Liver (tissue), 8 donors: ENCODE measurements at regions not wholly inside any gene's neighbourhood (a gene's known extent, or its start where the extent isn't known, plus 50 kb on each side); places are given as distances from the start of the nearest gene placed in this dataset.

Experiments
- DNase-seq: peaks from one replicate; pipeline ENCODE4 v3.0.0-alpha.2; 2017; ENCODE audit warnings: low spot score
- H3K27ac ChIP-seq, 2 donors: one replicate each; pipeline ENCODE4 v1.7.0; 2013; ENCODE audit warnings: inconsistent platforms in 2 of 2, low read length in 2 of 2, control low read depth in 1 of 2, low read depth in 1 of 2, mild to moderate bottlenecking in 1 of 2
- H3K27me3 ChIP-seq, 4 donors: one replicate each; pipeline versions ENCODE4 v1.6.1 to v1.7.0; 2013; ENCODE audit warnings: low read length in 3 of 4, inconsistent platforms in 1 of 4, mild to moderate bottlenecking in 1 of 4, moderate library complexity in 1 of 4; ENCODE audit not compliant: control insufficient read depth in 4 of 4, insufficient read depth in 4 of 4
- H3K36me3 ChIP-seq, 4 donors: one replicate each; pipeline versions ENCODE4 v1.6.1 to v1.7.0; 2013; ENCODE audit warnings: low read length in 3 of 4, mild to moderate bottlenecking in 3 of 4, low read depth in 1 of 4, moderate library complexity in 1 of 4; ENCODE audit not compliant: control insufficient read depth in 4 of 4, insufficient read depth in 3 of 4
- H3K4me1 ChIP-seq, 4 donors: one replicate each; pipeline versions ENCODE4 v1.6.1 to v1.7.0; 2013; ENCODE audit warnings: low read length in 3 of 4, mild to moderate bottlenecking in 3 of 4, moderate library complexity in 1 of 4; ENCODE audit not compliant: control insufficient read depth in 4 of 4, insufficient read depth in 4 of 4
- H3K4me3 ChIP-seq, 3 donors: one replicate each; pipeline versions ENCODE4 v1.6.1 to v1.7.0; 2013; ENCODE audit warnings: low read length in 3 of 3, control low read depth in 1 of 3, low read depth in 1 of 3, mild to moderate bottlenecking in 1 of 3
- H3K9ac ChIP-seq, 2 donors: one replicate each; pipeline ENCODE4 v1.7.0; 2013; ENCODE audit warnings: low read length in 2 of 2, mild to moderate bottlenecking in 2 of 2, moderate library complexity in 2 of 2, control low read depth in 1 of 2, low read depth in 1 of 2
- H3K9me3 ChIP-seq, 4 donors: one replicate each; pipeline versions ENCODE4 v1.6.1 to v1.7.0; 2013; ENCODE audit warnings: low read length in 3 of 4; ENCODE audit not compliant: control insufficient read depth in 4 of 4
- EGR1 ChIP-seq, 2 donors: IDR thresholded peaks; 2 replicates each; pipeline ENCODE4 v1.6.1; 2016 to 2018; ENCODE audit warnings: antibody characterized with exemption in 2 of 2, low read depth in 2 of 2
- FOXA1 ChIP-seq: IDR thresholded peaks from 2 replicates; pipeline ENCODE4 v1.6.1; 2016; ENCODE audit warnings: antibody characterized with exemption
- FOXA2 ChIP-seq: IDR thresholded peaks from 2 replicates; pipeline ENCODE4 v1.6.1; 2016; ENCODE audit warnings: antibody characterized with exemption
- GABPA ChIP-seq, 2 donors: IDR thresholded peaks in 1 of 2; conservative IDR thresholded peaks in 1 of 2; 2 replicates each; pipeline ENCODE4 v1.6.1; 2016; ENCODE audit warnings: antibody characterized with exemption in 2 of 2, mild to moderate bottlenecking in 1 of 2, moderate library complexity in 1 of 2
- HNF4G ChIP-seq: IDR thresholded peaks from 2 replicates; pipeline ENCODE4 v1.6.1; 2016; ENCODE audit warnings: antibody characterized with exemption
- JUND ChIP-seq, 2 donors: IDR thresholded peaks; 2 replicates each; pipeline ENCODE4 v1.6.1; 2016; ENCODE audit warnings: antibody characterized with exemption in 2 of 2
- NR2F2 ChIP-seq: IDR thresholded peaks from 2 replicates; pipeline ENCODE4 v1.6.1; 2016; ENCODE audit warnings: antibody characterized with exemption
- RAD21 ChIP-seq, 2 donors: IDR thresholded peaks; 2 replicates each; pipeline ENCODE4 v1.6.1; 2016; ENCODE audit warnings: antibody characterized with exemption in 2 of 2, mild to moderate bottlenecking in 2 of 2
- RXRA ChIP-seq, 2 donors: IDR thresholded peaks; 2 replicates each; pipeline ENCODE4 v1.6.1; 2017 to 2018; ENCODE audit warnings: antibody characterized with exemption in 2 of 2, mild to moderate bottlenecking in 1 of 2
- SP1 ChIP-seq: IDR thresholded peaks from 2 replicates; pipeline ENCODE4 v1.6.1; 2018; ENCODE audit warnings: antibody characterized with exemption, mild to moderate bottlenecking
- TAF1 ChIP-seq: conservative IDR thresholded peaks from 2 replicates; pipeline ENCODE4 v1.6.1; 2016; ENCODE audit warnings: antibody characterized with exemption, mild to moderate bottlenecking
- YY1 ChIP-seq: IDR thresholded peaks from 2 replicates; pipeline ENCODE4 v1.6.1; 2016; ENCODE audit warnings: antibody characterized with exemption, mild to moderate bottlenecking
- WGBS: extraction: QIAGEN DNeasy Blood & Tissue Kit; methylation state at CpG from one replicate; pipeline ENCODE4 v1.1.7; 2013; 5-methylcytosine and 5-hydroxymethylcytosine counted together
- TF ChIP-seq, protein P1 (sequence below): IDR thresholded peaks from 2 replicates; pipeline ENCODE4 v1.6.1; 2016; ENCODE audit warnings: antibody characterized with exemption
- TF ChIP-seq, protein P2 (sequence below): IDR thresholded peaks from 2 replicates; pipeline ENCODE4 v1.6.1; 2016; ENCODE audit warnings: antibody characterized with exemption
- TF ChIP-seq, protein P3 (sequence below): fragments of 150-350 bp; IDR thresholded peaks from 2 replicates; pipeline ENCODE4 v1.5.1; 2017; ENCODE audit warnings: improper control_type of control experiment, low read depth, low read length; ENCODE audit not compliant: missing input control
- TF ChIP-seq, protein P4 (sequence below): IDR thresholded peaks from 2 replicates; pipeline ENCODE4 v1.6.1; 2016; ENCODE audit warnings: antibody characterized with exemption, mild to moderate bottlenecking
- donor health status: healthy.
- donor health status: healthy.
- donor health status: healthy.
- donor health status: healthy.
- donor health status: healthy.

DNA sequence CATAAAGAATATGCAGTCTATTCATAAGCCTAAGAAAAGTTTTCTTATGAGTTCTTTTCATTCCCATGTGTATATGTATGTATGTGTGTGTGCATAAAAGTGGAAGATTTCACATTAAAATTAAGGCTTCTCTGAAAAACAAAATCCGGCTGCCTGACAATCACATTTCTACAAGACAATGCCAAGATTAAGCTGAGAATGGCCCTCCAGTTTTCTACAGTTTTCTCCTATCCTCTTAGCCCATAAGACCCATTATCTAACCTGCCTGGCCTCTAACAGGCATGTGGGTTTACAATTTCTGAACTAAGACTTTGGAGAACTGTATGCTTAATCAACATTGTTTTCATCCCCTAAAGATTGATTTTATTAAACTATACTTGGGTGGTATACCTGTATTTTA lies 446.0 kb upstream of the SEMA3A start:
- no peak for DNase-seq
- H3K4me1 ChIP-seq, result no peaks in the 10 kb centered on the region
- peaks cover 0 to 4% (median 0%) of the 10 kb centered on the region in 4 donors for H3K9me3 ChIP-seq
- no peak overlapping the region for H3K4me3 ChIP-seq
- no peaks in the 10 kb centered on the region for H3K36me3 ChIP-seq
- no peak overlapping the region for H3K27ac ChIP-seq
- TF ChIP-seq RXRA (IDR thresholded peaks at IDR 0.05) (no peak), JUND (IDR thresholded peaks at IDR 0.05) (no peak), FOXA2 (no peak), TAF1 (no peak)
- TF ChIP-seq, protein P1, sequence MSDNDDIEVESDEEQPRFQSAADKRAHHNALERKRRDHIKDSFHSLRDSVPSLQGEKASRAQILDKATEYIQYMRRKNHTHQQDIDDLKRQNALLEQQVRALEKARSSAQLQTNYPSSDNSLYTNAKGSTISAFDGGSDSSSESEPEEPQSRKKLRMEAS, result no peak
- no peak overlapping the region for H3K9ac ChIP-seq
- H3K27me3 ChIP-seq, result no peaks in the 10 kb centered on the region
- WGBS, result 59% methylated on average over 1 of the region's 1 CpG

DNA sequence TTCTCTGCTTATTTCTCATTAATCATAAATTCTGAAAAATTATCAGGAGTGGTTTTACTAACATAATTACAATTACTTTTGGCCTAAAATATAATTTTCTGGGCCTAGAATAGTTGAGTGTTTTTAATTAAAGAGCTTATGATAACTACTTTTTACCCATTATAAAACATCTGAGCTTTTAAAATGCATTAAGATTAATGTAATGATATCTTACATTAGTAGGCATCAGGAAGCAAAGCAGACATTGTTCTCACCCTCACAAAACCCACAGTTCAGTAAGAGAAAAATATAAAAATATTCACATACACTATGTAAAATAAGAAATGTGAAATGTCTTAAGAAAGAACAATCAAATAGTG lies 443.7 kb upstream of the SEMA3A start:
- no peak overlapping the region for H3K27ac ChIP-seq
- H3K9ac ChIP-seq, result no peak overlapping the region
- TF ChIP-seq, protein P2, sequence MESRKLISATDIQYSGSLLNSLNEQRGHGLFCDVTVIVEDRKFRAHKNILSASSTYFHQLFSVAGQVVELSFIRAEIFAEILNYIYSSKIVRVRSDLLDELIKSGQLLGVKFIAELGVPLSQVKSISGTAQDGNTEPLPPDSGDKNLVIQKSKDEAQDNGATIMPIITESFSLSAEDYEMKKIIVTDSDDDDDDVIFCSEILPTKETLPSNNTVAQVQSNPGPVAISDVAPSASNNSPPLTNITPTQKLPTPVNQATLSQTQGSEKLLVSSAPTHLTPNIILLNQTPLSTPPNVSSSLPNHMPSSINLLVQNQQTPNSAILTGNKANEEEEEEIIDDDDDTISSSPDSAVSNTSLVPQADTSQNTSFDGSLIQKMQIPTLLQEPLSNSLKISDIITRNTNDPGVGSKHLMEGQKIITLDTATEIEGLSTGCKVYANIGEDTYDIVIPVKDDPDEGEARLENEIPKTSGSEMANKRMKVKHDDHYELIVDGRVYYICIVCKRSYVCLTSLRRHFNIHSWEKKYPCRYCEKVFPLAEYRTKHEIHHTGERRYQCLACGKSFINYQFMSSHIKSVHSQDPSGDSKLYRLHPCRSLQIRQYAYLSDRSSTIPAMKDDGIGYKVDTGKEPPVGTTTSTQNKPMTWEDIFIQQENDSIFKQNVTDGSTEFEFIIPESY, result no peak
- no peak for TF ChIP-seq TAF1
- no peak for TF ChIP-seq NR2F2
- no peak for TF ChIP-seq FOXA1
- no peak for TF ChIP-seq YY1
- TF ChIP-seq, protein P3, sequence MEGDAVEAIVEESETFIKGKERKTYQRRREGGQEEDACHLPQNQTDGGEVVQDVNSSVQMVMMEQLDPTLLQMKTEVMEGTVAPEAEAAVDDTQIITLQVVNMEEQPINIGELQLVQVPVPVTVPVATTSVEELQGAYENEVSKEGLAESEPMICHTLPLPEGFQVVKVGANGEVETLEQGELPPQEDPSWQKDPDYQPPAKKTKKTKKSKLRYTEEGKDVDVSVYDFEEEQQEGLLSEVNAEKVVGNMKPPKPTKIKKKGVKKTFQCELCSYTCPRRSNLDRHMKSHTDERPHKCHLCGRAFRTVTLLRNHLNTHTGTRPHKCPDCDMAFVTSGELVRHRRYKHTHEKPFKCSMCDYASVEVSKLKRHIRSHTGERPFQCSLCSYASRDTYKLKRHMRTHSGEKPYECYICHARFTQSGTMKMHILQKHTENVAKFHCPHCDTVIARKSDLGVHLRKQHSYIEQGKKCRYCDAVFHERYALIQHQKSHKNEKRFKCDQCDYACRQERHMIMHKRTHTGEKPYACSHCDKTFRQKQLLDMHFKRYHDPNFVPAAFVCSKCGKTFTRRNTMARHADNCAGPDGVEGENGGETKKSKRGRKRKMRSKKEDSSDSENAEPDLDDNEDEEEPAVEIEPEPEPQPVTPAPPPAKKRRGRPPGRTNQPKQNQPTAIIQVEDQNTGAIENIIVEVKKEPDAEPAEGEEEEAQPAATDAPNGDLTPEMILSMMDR, result no peak
- TF ChIP-seq HNF4G, result no peak
- TF ChIP-seq, protein P1, result no peak
- TF ChIP-seq FOXA2, result no peak
- TF ChIP-seq EGR1 (IDR thresholded peaks at IDR 0.05; ENCODE audit: low read depth in 2 of 2), result no peak
- no peak for TF ChIP-seq SP1
- no peak for TF ChIP-seq JUND (IDR thresholded peaks at IDR 0.05)
- TF ChIP-seq RXRA (IDR thresholded peaks at IDR 0.05), result no peak
- TF ChIP-seq, protein P4, sequence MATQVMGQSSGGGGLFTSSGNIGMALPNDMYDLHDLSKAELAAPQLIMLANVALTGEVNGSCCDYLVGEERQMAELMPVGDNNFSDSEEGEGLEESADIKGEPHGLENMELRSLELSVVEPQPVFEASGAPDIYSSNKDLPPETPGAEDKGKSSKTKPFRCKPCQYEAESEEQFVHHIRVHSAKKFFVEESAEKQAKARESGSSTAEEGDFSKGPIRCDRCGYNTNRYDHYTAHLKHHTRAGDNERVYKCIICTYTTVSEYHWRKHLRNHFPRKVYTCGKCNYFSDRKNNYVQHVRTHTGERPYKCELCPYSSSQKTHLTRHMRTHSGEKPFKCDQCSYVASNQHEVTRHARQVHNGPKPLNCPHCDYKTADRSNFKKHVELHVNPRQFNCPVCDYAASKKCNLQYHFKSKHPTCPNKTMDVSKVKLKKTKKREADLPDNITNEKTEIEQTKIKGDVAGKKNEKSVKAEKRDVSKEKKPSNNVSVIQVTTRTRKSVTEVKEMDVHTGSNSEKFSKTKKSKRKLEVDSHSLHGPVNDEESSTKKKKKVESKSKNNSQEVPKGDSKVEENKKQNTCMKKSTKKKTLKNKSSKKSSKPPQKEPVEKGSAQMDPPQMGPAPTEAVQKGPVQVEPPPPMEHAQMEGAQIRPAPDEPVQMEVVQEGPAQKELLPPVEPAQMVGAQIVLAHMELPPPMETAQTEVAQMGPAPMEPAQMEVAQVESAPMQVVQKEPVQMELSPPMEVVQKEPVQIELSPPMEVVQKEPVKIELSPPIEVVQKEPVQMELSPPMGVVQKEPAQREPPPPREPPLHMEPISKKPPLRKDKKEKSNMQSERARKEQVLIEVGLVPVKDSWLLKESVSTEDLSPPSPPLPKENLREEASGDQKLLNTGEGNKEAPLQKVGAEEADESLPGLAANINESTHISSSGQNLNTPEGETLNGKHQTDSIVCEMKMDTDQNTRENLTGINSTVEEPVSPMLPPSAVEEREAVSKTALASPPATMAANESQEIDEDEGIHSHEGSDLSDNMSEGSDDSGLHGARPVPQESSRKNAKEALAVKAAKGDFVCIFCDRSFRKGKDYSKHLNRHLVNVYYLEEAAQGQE, result no peak
- TF ChIP-seq GABPA (IDR thresholded peaks at IDR 0.05 in 1 of 2, conservative IDR thresholded peaks at IDR 0.05 in 1 of 2), result no peak
- TF ChIP-seq RAD21 (IDR thresholded peaks at IDR 0.05), result no peak

More for the DNA sequence above, 443.7 kb upstream of the SEMA3A start:
- no peaks in the 10 kb centered on the region for H3K36me3 ChIP-seq
- H3K9me3 ChIP-seq, result peaks cover 0 to 4% (median 0%) of the 10 kb centered on the region in 4 donors
- no peaks in the 10 kb centered on the region for H3K4me1 ChIP-seq
- no peak overlapping the region for H3K4me3 ChIP-seq
- no peaks in the 10 kb centered on the region for H3K27me3 ChIP-seq
- DNase-seq, result no peak
